ENCODE measurements at regions not wholly inside any gene's neighbourhood (a gene's known extent, or its start where the extent isn't known, plus 50 kb on each side); places are given as distances from the start of the nearest gene placed in this dataset.

DNA sequence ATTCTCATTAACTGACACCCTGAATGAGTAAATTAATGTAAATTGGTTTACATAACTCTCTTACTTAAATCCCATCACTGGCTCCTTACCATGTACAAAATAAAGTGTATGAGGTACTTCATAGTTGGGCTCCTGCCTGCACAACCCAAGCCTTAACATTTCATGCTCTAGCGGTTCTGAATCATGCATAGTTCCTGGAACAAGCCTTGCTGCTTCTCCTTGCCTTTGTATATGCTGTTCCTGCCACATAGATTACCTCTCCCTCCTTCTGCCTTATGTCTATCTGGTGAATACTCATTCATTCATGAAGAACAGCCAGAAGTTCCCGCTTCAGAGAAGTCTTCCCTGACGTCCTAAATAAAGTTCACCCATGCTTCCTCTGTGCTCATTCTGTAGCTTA lies 594.7 kb downstream of the SMARCA1 start:
- Histone ChIP-seq H3K4me1 (no peaks in the 10 kb centered on the region), H3K4me3 (no peak overlapping the region), H3K9me3 (no peaks in the 10 kb centered on the region), H3K27ac (no peak overlapping the region), H3K4me2 (no peak overlapping the region)
- ChIA-PET CTCF (no interaction called here), POLR2A (no interaction called here)
- TF ChIP-seq, protein P1, sequence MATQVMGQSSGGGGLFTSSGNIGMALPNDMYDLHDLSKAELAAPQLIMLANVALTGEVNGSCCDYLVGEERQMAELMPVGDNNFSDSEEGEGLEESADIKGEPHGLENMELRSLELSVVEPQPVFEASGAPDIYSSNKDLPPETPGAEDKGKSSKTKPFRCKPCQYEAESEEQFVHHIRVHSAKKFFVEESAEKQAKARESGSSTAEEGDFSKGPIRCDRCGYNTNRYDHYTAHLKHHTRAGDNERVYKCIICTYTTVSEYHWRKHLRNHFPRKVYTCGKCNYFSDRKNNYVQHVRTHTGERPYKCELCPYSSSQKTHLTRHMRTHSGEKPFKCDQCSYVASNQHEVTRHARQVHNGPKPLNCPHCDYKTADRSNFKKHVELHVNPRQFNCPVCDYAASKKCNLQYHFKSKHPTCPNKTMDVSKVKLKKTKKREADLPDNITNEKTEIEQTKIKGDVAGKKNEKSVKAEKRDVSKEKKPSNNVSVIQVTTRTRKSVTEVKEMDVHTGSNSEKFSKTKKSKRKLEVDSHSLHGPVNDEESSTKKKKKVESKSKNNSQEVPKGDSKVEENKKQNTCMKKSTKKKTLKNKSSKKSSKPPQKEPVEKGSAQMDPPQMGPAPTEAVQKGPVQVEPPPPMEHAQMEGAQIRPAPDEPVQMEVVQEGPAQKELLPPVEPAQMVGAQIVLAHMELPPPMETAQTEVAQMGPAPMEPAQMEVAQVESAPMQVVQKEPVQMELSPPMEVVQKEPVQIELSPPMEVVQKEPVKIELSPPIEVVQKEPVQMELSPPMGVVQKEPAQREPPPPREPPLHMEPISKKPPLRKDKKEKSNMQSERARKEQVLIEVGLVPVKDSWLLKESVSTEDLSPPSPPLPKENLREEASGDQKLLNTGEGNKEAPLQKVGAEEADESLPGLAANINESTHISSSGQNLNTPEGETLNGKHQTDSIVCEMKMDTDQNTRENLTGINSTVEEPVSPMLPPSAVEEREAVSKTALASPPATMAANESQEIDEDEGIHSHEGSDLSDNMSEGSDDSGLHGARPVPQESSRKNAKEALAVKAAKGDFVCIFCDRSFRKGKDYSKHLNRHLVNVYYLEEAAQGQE (IDR thresholded peaks at IDR 0.05), result no peak
- TF ChIP-seq CTCF (IDR thresholded peaks at IDR 0.05), result no peak
- ATAC-seq, result no peak
- 2% methylated on average over 2 of the region's 3 CpGs for WGBS (ENCODE audit: missing lambda C conversion rate)
- no peak for FAIRE-seq
- DNase-seq (ENCODE audit: low read depth in 1 of 2, low spot score in 1 of 2), result no peak

- DNase-seq (ENCODE audit: low read depth in 1 of 2, low spot score in 1 of 2) (no peak), ATAC-seq (no peak), FAIRE-seq (no peak)
- CTCF ChIA-PET, result no interaction called here
- POLR2A ChIA-PET, result no interaction called here
- H3K4me1 ChIP-seq, result no peaks in the 10 kb centered on the region
- H3K4me2 ChIP-seq, result no peak overlapping the region
- TF ChIP-seq EHF (CRISPR knock-in tag; IDR thresholded peaks at IDR 0.05) (no peak), CHD2 (IDR thresholded peaks at IDR 0.05; ENCODE audit: low read length, partially characterized antibody) (no peak), RFX5 (IDR thresholded peaks at IDR 0.05) (no peak), NFE2L2 (conservative IDR thresholded peaks at IDR 0.05; ENCODE audit: low read length) (no peak), HOXB13 (CRISPR knock-in tag; IDR thresholded peaks at IDR 0.05; ENCODE audit: low read depth) (no peak), EHMT2 (IDR thresholded peaks at IDR 0.05; ENCODE audit: low read depth) (no peak), HOXB5 (CRISPR knock-in tag; IDR thresholded peaks at IDR 0.05) (no peak), CHD4 (IDR thresholded peaks at IDR 0.05; ENCODE audit: borderline replicate concordance) (no peak), ZFP36 (IDR thresholded peaks at IDR 0.05; ENCODE audit: borderline replicate concordance, partially characterized antibody) (no peak), MAZ (IDR thresholded peaks at IDR 0.05; ENCODE audit: borderline replicate concordance, low read depth, low read length) (no peak), FOSL2 (IDR thresholded peaks at IDR 0.05) (no peak), FOSL2 (CRISPR knock-in tag; IDR thresholded peaks at IDR 0.05) (no peak), POLR2A (IDR thresholded peaks at IDR 0.05; ENCODE audit: low read length) (no peak), JUNB (IDR thresholded peaks at IDR 0.05) (no peak)
- TF ChIP-seq, protein P2, sequence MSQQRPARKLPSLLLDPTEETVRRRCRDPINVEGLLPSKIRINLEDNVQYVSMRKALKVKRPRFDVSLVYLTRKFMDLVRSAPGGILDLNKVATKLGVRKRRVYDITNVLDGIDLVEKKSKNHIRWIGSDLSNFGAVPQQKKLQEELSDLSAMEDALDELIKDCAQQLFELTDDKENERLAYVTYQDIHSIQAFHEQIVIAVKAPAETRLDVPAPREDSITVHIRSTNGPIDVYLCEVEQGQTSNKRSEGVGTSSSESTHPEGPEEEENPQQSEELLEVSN (IDR thresholded peaks at IDR 0.05; ENCODE audit: borderline replicate concordance, low read depth), result no peak
- H3K27ac ChIP-seq, result no peak overlapping the region
- no peaks in the 10 kb centered on the region for H3K9me3 ChIP-seq
- 70% methylated on average over 2 of the region's 2 CpGs for WGBS (ENCODE audit: missing lambda C conversion rate)
- H3K4me3 ChIP-seq, result no peak overlapping the region
These were observed 595.9 kb downstream of the SMARCA1 start for GRCh38 chrX:128927363-128927762.

- FAIRE-seq (no peak), DNase-seq (ENCODE audit: low read depth in 1 of 2, low spot score in 1 of 2) (no peak), ATAC-seq (no peak)
- no peak for TF ChIP-seq BHLHE40 (IDR thresholded peaks at IDR 0.05; ENCODE audit: low read depth, low read length)
- WGBS (ENCODE audit: missing lambda C conversion rate), result 2% methylated on average over 5 of the region's 5 CpGs
- no peak overlapping the region for H3K4me3 ChIP-seq
- H3K9me3 ChIP-seq, result no peaks in the 10 kb centered on the region
- H3K27ac ChIP-seq, result no peak overlapping the region
- no peak overlapping the region for H3K4me2 ChIP-seq
- CTCF ChIA-PET, result no interaction called here
- H3K4me1 ChIP-seq, result no peaks in the 10 kb centered on the region
- POLR2A ChIA-PET, result no interaction called here
These were observed 616.5 kb downstream of the SMARCA1 start for GRCh38 chrX:128906753-128907152.

Measured in A549 (cell line).